SK-N-SH (cell line): ENCODE measurements at regions not wholly inside any gene's neighbourhood (a gene's known extent, or its start where the extent isn't known, plus 50 kb on each side); places are given as distances from the start of the nearest gene placed in this dataset.

ENCODE experiments used
- FOXJ3 ChIP-seq: sonication (generic); formaldehyde crosslinking; IDR thresholded peaks from 2 replicates; pipeline ENCODE4 v1.5.1; 2020; ENCODE audit warnings: mild to moderate bottlenecking, missing genetic modification reagents
- FOXM1 ChIP-seq: IDR thresholded peaks from 2 replicates; pipeline ENCODE4 v1.4.0; 2012; ENCODE audit warnings: low read depth, mild to moderate bottlenecking
- GABPA ChIP-seq: IDR thresholded peaks from 2 replicates; pipeline ENCODE4 v1.4.0; 2012; ENCODE audit warnings: low read depth, mild to moderate bottlenecking
- JUND ChIP-seq: IDR thresholded peaks from 2 replicates; pipeline ENCODE4 v1.4.0; 2012
- NFIC ChIP-seq: IDR thresholded peaks from 2 replicates; pipeline ENCODE4 v1.4.0; 2012; ENCODE audit warnings: borderline replicate concordance
- POLR2AphosphoS5 ChIP-seq: IDR thresholded peaks from 2 replicates; pipeline ENCODE4 v1.6.1; 2012; ENCODE audit warnings: low read depth, low read length
- RFX5 ChIP-seq: IDR thresholded peaks from 2 replicates; pipeline ENCODE4 v1.6.1; 2012; ENCODE audit warnings: mild to moderate bottlenecking, improper control_type of control experiment, low read length
- TAF1 ChIP-seq: IDR thresholded peaks from 2 replicates; pipeline ENCODE4 v1.6.1; 2012; ENCODE audit warnings: low read depth, mild to moderate bottlenecking, low read length, moderate library complexity, borderline replicate concordance
- TEAD4 ChIP-seq: IDR thresholded peaks from 2 replicates; pipeline ENCODE4 v1.4.0; 2012; ENCODE audit warnings: mild to moderate bottlenecking, borderline replicate concordance; ENCODE audit not compliant: insufficient read depth
- YY1 ChIP-seq: IDR thresholded peaks from 2 replicates; pipeline ENCODE4 v1.4.0; 2012; ENCODE audit warnings: low read depth, mild to moderate bottlenecking
- TF ChIP-seq, protein P1 (sequence below): fragments of 200-600 bp; sonication (generic); IDR thresholded peaks from 2 replicates; pipeline ENCODE4 v1.6.1; 2017; ENCODE audit warnings: antibody characterized with exemption, mild to moderate bottlenecking, moderate library complexity
- TF ChIP-seq, protein P2 (sequence below): IDR thresholded peaks from 2 replicates; pipeline ENCODE4 v1.6.1; 2012; ENCODE audit warnings: mild to moderate bottlenecking, low read depth, low read length, moderate library complexity

DNA sequence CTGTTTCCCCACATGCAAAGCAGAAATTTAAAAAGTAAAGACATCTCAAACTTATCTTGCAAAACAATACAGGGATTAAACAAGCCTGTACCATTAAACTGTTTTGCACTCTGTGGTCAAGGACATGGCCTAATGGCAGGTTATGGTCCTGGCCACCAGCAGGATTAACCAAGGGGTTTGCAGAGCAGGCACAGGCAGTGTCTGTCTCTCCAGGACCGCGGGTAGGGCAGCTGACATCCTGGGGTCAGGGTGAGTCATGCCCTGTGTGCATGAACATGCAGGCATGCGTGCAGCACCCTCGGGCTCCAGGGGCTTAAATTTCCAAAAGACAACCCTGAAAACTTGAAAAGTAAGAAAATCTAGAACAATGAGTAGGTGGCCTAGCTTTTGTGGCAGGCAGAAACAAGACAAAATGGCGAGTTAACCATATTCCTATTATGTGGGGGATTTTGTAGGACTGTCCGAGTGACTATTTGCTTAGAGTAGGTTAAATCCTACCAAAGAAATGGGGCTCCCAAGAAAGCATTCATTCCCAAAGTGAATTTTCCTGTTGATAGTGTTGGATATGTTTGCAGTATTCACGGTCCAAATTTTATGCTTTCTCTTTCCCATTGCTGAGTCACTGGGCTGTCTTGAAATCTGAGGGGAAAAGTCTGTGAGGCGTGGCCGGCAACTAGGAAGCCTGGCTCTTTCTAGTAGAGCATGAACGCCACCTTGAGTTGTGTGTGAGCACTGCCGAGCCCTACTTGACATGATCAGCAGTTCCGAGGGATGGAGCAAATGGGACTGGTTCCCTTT, 158.4 kb upstream of the FAM20A start:
- TF ChIP-seq, protein P1, sequence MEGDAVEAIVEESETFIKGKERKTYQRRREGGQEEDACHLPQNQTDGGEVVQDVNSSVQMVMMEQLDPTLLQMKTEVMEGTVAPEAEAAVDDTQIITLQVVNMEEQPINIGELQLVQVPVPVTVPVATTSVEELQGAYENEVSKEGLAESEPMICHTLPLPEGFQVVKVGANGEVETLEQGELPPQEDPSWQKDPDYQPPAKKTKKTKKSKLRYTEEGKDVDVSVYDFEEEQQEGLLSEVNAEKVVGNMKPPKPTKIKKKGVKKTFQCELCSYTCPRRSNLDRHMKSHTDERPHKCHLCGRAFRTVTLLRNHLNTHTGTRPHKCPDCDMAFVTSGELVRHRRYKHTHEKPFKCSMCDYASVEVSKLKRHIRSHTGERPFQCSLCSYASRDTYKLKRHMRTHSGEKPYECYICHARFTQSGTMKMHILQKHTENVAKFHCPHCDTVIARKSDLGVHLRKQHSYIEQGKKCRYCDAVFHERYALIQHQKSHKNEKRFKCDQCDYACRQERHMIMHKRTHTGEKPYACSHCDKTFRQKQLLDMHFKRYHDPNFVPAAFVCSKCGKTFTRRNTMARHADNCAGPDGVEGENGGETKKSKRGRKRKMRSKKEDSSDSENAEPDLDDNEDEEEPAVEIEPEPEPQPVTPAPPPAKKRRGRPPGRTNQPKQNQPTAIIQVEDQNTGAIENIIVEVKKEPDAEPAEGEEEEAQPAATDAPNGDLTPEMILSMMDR, result peak; percentile 99
- TF ChIP-seq NFIC (no peak), RFX5 (no peak), FOXJ3 (CRISPR knock-in tag) (no peak), TEAD4 (no peak), JUND (no peak; the same call in 1 of the 2 replicates), TAF1 (no peak; the same call in 1 of the 2 replicates), POLR2AphosphoS5 (0 out of 2 replicates have a peak, but pooled peaks have one; percentile 28), GABPA (no peak), YY1 (peak; percentile 60), FOXM1 (no peak)
- TF ChIP-seq, protein P2, sequence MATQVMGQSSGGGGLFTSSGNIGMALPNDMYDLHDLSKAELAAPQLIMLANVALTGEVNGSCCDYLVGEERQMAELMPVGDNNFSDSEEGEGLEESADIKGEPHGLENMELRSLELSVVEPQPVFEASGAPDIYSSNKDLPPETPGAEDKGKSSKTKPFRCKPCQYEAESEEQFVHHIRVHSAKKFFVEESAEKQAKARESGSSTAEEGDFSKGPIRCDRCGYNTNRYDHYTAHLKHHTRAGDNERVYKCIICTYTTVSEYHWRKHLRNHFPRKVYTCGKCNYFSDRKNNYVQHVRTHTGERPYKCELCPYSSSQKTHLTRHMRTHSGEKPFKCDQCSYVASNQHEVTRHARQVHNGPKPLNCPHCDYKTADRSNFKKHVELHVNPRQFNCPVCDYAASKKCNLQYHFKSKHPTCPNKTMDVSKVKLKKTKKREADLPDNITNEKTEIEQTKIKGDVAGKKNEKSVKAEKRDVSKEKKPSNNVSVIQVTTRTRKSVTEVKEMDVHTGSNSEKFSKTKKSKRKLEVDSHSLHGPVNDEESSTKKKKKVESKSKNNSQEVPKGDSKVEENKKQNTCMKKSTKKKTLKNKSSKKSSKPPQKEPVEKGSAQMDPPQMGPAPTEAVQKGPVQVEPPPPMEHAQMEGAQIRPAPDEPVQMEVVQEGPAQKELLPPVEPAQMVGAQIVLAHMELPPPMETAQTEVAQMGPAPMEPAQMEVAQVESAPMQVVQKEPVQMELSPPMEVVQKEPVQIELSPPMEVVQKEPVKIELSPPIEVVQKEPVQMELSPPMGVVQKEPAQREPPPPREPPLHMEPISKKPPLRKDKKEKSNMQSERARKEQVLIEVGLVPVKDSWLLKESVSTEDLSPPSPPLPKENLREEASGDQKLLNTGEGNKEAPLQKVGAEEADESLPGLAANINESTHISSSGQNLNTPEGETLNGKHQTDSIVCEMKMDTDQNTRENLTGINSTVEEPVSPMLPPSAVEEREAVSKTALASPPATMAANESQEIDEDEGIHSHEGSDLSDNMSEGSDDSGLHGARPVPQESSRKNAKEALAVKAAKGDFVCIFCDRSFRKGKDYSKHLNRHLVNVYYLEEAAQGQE, result no peak
